ENCODE measurements at regions not wholly inside any gene's neighbourhood (a gene's known extent, or its start where the extent isn't known, plus 50 kb on each side); places are given as distances from the start of the nearest gene placed in this dataset.

- no peak for ATAC-seq
- DNase-seq = no peak
- TF ChIP-seq CTCF (IDR thresholded peaks at IDR 0.05 in 4 of 5, conservative IDR thresholded peaks at IDR 0.05 in 1 of 5) (peak in 3 of 5 experiments; percentile 27 to 56 (median 35)), POLR2A (IDR thresholded peaks at IDR 0.05) (no peak)
- H3K36me3 ChIP-seq = no peaks in the 10 kb centered on the region
- H3K9me3 ChIP-seq = no peaks in the 10 kb centered on the region
- no peak overlapping the region for H3K4me3 ChIP-seq
- no peaks in the 10 kb centered on the region for H3K4me1 ChIP-seq
- in situ Hi-C loops (cut with MboI; ENCODE audit: low sequenced_read_pairs in 4 of 4) = no loop called here
- intact Hi-C loops (cut with DNase I; ENCODE audit: low total_unique reads) = loop anchor here (2.0 kb wide), 1 partner anchor 177 kb away; no protein-coding TSS in a partner anchor
- no peaks in the 10 kb centered on the region for H3K27me3 ChIP-seq
- no peak overlapping the region for H3K27ac ChIP-seq
Observed at GRCh38 chr6:127641905-127642304, 64.9 kb downstream of the C6orf58 start.

Data from gastrocnemius medialis (tissue), 4 donors.